ENCODE measurements at regions not wholly inside any gene's neighbourhood (a gene's known extent, or its start where the extent isn't known, plus 50 kb on each side); places are given as distances from the start of the nearest gene placed in this dataset.

GRCh38 chr6:14390805-14391204 is 273.2 kb downstream of the CD83 start:
- no peak overlapping the region for H3K4me3 ChIP-seq (ENCODE audit: low read length)
- no peak for DNase-seq (ENCODE audit: low read depth)
- TF ChIP-seq CTCF (IDR thresholded peaks at IDR 0.05; ENCODE audit: insufficient read depth, low read depth, low read length, missing control alignments), result no peak

- H3K4me3 ChIP-seq (ENCODE audit: low read length), result no peak overlapping the region
- TF ChIP-seq CTCF (IDR thresholded peaks at IDR 0.05; ENCODE audit: insufficient read depth, low read depth, low read length, missing control alignments), result no peak
- no peak for DNase-seq (ENCODE audit: low read depth)
Measured at GRCh38 chr6:14393910-14394309, 276.3 kb downstream of the CD83 start.

- no peak for TF ChIP-seq CTCF (IDR thresholded peaks at IDR 0.05; ENCODE audit: insufficient read depth, low read depth, low read length, missing control alignments)
- no peak for DNase-seq (ENCODE audit: low read depth)
Measured at GRCh38 chr6:14396392-14396791, 278.8 kb downstream of the CD83 start.

GRCh38 chr6:14396826-14397517 is 279.4 kb downstream of the CD83 start:
- peak; percentile 40 for DNase-seq (ENCODE audit: low read depth)

More at GRCh38 chr6:14396392-14396791, 278.8 kb downstream of the CD83 start:
- no peak overlapping the region for H3K4me3 ChIP-seq (ENCODE audit: low read length)

GRCh38 chr6:14397518-14397901 is 279.9 kb downstream of the CD83 start:
- DNase-seq (ENCODE audit: low read depth), result no peak
- H3K4me3 ChIP-seq (ENCODE audit: low read length), result no peak overlapping the region
- TF ChIP-seq CTCF (IDR thresholded peaks at IDR 0.05; ENCODE audit: insufficient read depth, low read depth, low read length, missing control alignments), result no peak

More at GRCh38 chr6:14396826-14397517, 279.4 kb downstream of the CD83 start:
- TF ChIP-seq CTCF (IDR thresholded peaks at IDR 0.05; ENCODE audit: insufficient read depth, low read depth, low read length, missing control alignments), result peak; percentile 17
- H3K4me3 ChIP-seq (ENCODE audit: low read length), result no peak overlapping the region

- no peak for TF ChIP-seq CTCF (IDR thresholded peaks at IDR 0.05; ENCODE audit: insufficient read depth, low read depth, low read length, missing control alignments)
- no peak for DNase-seq (ENCODE audit: low read depth)
- no peak overlapping the region for H3K4me3 ChIP-seq (ENCODE audit: low read length)
Measured at GRCh38 chr6:14398953-14399352, 281.4 kb downstream of the CD83 start.

- no peak for TF ChIP-seq CTCF (IDR thresholded peaks at IDR 0.05; ENCODE audit: insufficient read depth, low read depth, low read length, missing control alignments)
- no peak for DNase-seq (ENCODE audit: low read depth)
- H3K4me3 ChIP-seq (ENCODE audit: low read length), result no peak overlapping the region
Measured at GRCh38 chr6:14399635-14400034, 282.1 kb downstream of the CD83 start.
